K562 (cell line): ENCODE measurements at regions not wholly inside any gene's neighbourhood (a gene's known extent, or its start where the extent isn't known, plus 50 kb on each side); places are given as distances from the start of the nearest gene placed in this dataset.
"Not testable (repeated sequence)": the region's sequence is repeated elsewhere in the genome, so short reads cannot be mapped to it uniquely, and the experiment has no call there.

Source experiments
- ATAC-seq: fragments of 200-7000 bp; cut with Tn5 transposase; 3 replicates; pipeline ENCODE4 v1.9.1; 2020; ENCODE audit warnings: moderate library complexity
- BruUV-seq: library from RNA; stranded (reverse); fragments of 400-500 nt; replicated peaks from 2 replicates; lab custom pipeline; 2021; lab: Mats Ljungman, UMichigan
- CTCF ChIA-PET: fragments of 300-600 bp; formaldehyde crosslinking; extraction: SDS; loops from one replicate; lab custom pipeline; 2021; ENCODE audit warnings: low intra/inter-chr PET ratio; lab: Yijun Ruan, JAX
- POLR2A ChIA-PET: fragments of 300-600, 350-650 bp; sonication (Branson Sonifier 250); formaldehyde crosslinking; extraction: SDS; loops from one replicate; lab custom pipeline; 2021; ENCODE audit warnings: antibody characterized with exemption, inconsistent platforms; lab: Yijun Ruan, JAX
- DNase-seq, 4 experiments: peaks; one replicate each; pipeline versions ENCODE4 v3.0.0 to v3.0.0-alpha.2; 2011 to 2018; ENCODE audit warnings: low spot score in 3 of 4, mixed read lengths in 3 of 4; ENCODE audit errors: extremely low read depth in 1 of 4
- FAIRE-seq: peaks from 2 replicates; lab custom pipeline; 2011; peaks lifted over from hg19 to GRCh38; lab: Jason Lieb, UNC
- H2AFZ ChIP-seq: 2 replicates; pipeline ENCODE4 v1.6.0; 2011; ENCODE audit warnings: low read depth, low read length, control low read depth, inconsistent platforms
- H3K27ac ChIP-seq: fragments of 200-600 bp; 3 replicates; pipeline ENCODE4 v1.8.0; 2011; ENCODE audit warnings: low read depth, mild to moderate bottlenecking, control low read depth, inconsistent platforms, low read length, moderate library complexity, mixed read lengths; ENCODE audit errors: extremely low read depth
- H3K27me3 ChIP-seq, 2 experiments: fragments of 300-600 bp in 1 of 2; 2 replicates in 1 of 2; 3 replicates in 1 of 2; pipeline versions ENCODE4 v1.6.0 to v1.8.0; 2011; ENCODE audit warnings: inconsistent platforms in 2 of 2, low read length in 2 of 2, mild to moderate bottlenecking in 1 of 2, mixed read lengths in 1 of 2, moderate library complexity in 1 of 2; ENCODE audit not compliant: control insufficient read depth in 2 of 2, insufficient read depth in 2 of 2
- H3K36me3 ChIP-seq: fragments of 300-600 bp; 3 replicates; pipeline ENCODE4 v1.8.0; 2011; ENCODE audit warnings: mild to moderate bottlenecking, low read length, inconsistent platforms; ENCODE audit not compliant: control insufficient read depth, insufficient read depth
- H3K4me1 ChIP-seq, 2 experiments: fragments of 200-600 bp in 1 of 2; replicated peaks in 1 of 2; 2 replicates in 1 of 2; 3 replicates in 1 of 2; pipeline versions ENCODE4 v1.5.1 to v1.8.0; 2011; ENCODE audit warnings: inconsistent platforms in 2 of 2, low read length in 2 of 2, mild to moderate bottlenecking in 1 of 2, mixed read lengths in 1 of 2, moderate library complexity in 1 of 2; ENCODE audit not compliant: control insufficient read depth in 2 of 2, insufficient read depth in 2 of 2
- H3K4me2 ChIP-seq: 2 replicates; pipeline ENCODE4 v1.6.1; 2011; ENCODE audit warnings: low read length, control low read depth, inconsistent platforms, mixed read lengths; ENCODE audit not compliant: insufficient read depth
- H3K4me3 ChIP-seq: fragments of 200-600 bp; sonication (generic), shearing (Covaris generic); 2 replicates; pipeline ENCODE4 v1.5.1; 2016; ENCODE audit warnings: control low read depth, inconsistent platforms
- H3K79me2 ChIP-seq: fragments of 200-600 bp; 3 replicates; pipeline ENCODE4 v1.8.0; 2011; ENCODE audit warnings: low read length, inconsistent platforms; ENCODE audit not compliant: control insufficient read depth, insufficient read depth
- H3K9ac ChIP-seq, 2 experiments: 2 replicates each; pipeline versions ENCODE4 v1.6.0 to v1.6.1; 2011; ENCODE audit warnings: low read depth in 2 of 2, low read length in 2 of 2, control low read depth in 1 of 2, inconsistent platforms in 1 of 2, mild to moderate bottlenecking in 1 of 2, mixed read lengths in 1 of 2; ENCODE audit not compliant: insufficient read depth in 1 of 2
- H3K9me1 ChIP-seq: one replicate; pipeline ENCODE4 v1.6.0; 2011; ENCODE audit warnings: inconsistent platforms, mild to moderate bottlenecking, low read length, moderate library complexity; ENCODE audit not compliant: control insufficient read depth, insufficient read depth
- H3K9me3 ChIP-seq: replicated peaks from 2 replicates; pipeline ENCODE4 v1.5.1; 2011; ENCODE audit warnings: low read depth, low read length, inconsistent platforms; ENCODE audit not compliant: control insufficient read depth, insufficient read depth
- H4K20me1 ChIP-seq: replicated peaks from 2 replicates; pipeline ENCODE4 v1.6.1; 2011; ENCODE audit warnings: low read length, inconsistent platforms, mixed read lengths; ENCODE audit not compliant: control insufficient read depth, insufficient read depth
- CREB1 ChIP-seq, 2 experiments: sonication (generic) in 1 of 2; formaldehyde crosslinking in 1 of 2; IDR thresholded peaks; 2 replicates each; pipeline versions ENCODE4 v1.6.1 to v1.8.0; 2012 to 2022; ENCODE audit warnings: inconsistent platforms in 1 of 2, mild to moderate bottlenecking in 1 of 2, missing genetic modification reagents in 1 of 2, moderate library complexity in 1 of 2
- CREM ChIP-seq: IDR thresholded peaks from 2 replicates; pipeline ENCODE4 v1.6.1; 2014; ENCODE audit warnings: antibody characterized with exemption, low read depth
- FOXJ2 ChIP-seq: fragments of 200-800 bp; sonication (Bioruptor generic); IDR thresholded peaks from 2 replicates; pipeline ENCODE4 v1.6.1; 2016; ENCODE audit warnings: missing genetic modification characterization, missing compliant biosample characterization
- KAT2B ChIP-seq: IDR thresholded peaks from one replicate; pipeline ENCODE4 v1.6.1; 2012; ENCODE audit warnings: low read depth, mild to moderate bottlenecking, control low read depth, inconsistent platforms, low read length, moderate library complexity
- MITF ChIP-seq: IDR thresholded peaks from 2 replicates; pipeline ENCODE4 v1.6.1; 2014; ENCODE audit warnings: antibody characterized with exemption
- PRMT5 ChIP-seq: sonication (generic); formaldehyde crosslinking; IDR thresholded peaks from 2 replicates; pipeline ENCODE4 v1.5.0; 2020; ENCODE audit warnings: missing genetic modification reagents
- SAP30 ChIP-seq: fragments of 200-600 bp; sonication (generic); IDR thresholded peaks from 2 replicates; pipeline ENCODE4 v1.6.1; 2012; ENCODE audit warnings: borderline replicate concordance, low read depth, mild to moderate bottlenecking, moderate library complexity, low read length, control low read depth, inconsistent platforms; ENCODE audit not compliant: insufficient read depth, poor library complexity, severe bottlenecking
- SP1 ChIP-seq: sonication (generic); formaldehyde crosslinking; IDR thresholded peaks from 2 replicates; pipeline ENCODE4 v1.8.1; 2022; ENCODE audit warnings: mild to moderate bottlenecking, missing genetic modification reagents
- WGBS: fragments of 100-300 bp; shearing (Covaris generic); methylation state at CpG from one replicate; pipeline ENCODE4 v1.1.6; 2016; ENCODE audit warnings: low coverage, mixed read lengths; ENCODE audit not compliant: insufficient coverage; ENCODE audit errors: missing lambda C conversion rate; 5-methylcytosine and 5-hydroxymethylcytosine counted together
- in situ Hi-C: fragments of 300-500 bp; cut with MboI; formaldehyde crosslinking; loops from 4 replicates; pipeline ENCODE4 v1.15.0; 2018; ENCODE audit warnings: inconsistent platforms, mixed read lengths
- intact Hi-C: fragments of 100-400 bp; cut with micrococcal nuclease; formaldehyde crosslinking; loops from 2 replicates; pipeline ENCODE4 v1.14.2; 2022

- no peak for TF ChIP-seq CREB1 (IDR thresholded peaks at IDR 0.05)
- TF ChIP-seq CREB1 (CRISPR knock-in tag; IDR thresholded peaks at IDR 0.05), result no peak
- TF ChIP-seq CREM, result no peak
Observed at GRCh38 chr5:38697013-38697412, 140.6 kb upstream of the LIFR start (continued).

GRCh38 chr5:38705529-38705928 is 140.3 kb upstream of the OSMR start:
- H4K20me1 ChIP-seq, H3K9me3 ChIP-seq, DNase-seq, in situ Hi-C loops, H3K27ac ChIP-seq, H3K27me3 ChIP-seq, POLR2A ChIA-PET, H3K79me2 ChIP-seq, H3K4me1 ChIP-seq, FAIRE-seq, BruUV-seq, H2AFZ ChIP-seq, H3K4me3 ChIP-seq, intact Hi-C loops, ATAC-seq, H3K9me1 ChIP-seq, H3K9ac ChIP-seq, H3K36me3 ChIP-seq, CTCF ChIA-PET, H3K4me2 ChIP-seq: not testable (repeated sequence)
- 1% methylated on average over 4 of the region's 4 CpGs for WGBS

GRCh38 chr5:38706376-38706775 is 139.4 kb upstream of the OSMR start:
- intact Hi-C loops, result no loop called here
- POLR2A ChIA-PET, result interaction anchor here (1.4 kb wide), 1 partner anchor 9 kb away, joined by 5 read pairs; no protein-coding TSS in a partner anchor

More at GRCh38 chr5:38706376-38706775, 139.4 kb upstream of the OSMR start:
- Histone ChIP-seq H3K4me2 (no peak overlapping the region), H3K36me3 (no peaks in the 10 kb centered on the region), H3K27me3 (peaks cover under 1 to 3% of the 10 kb centered on the region in 2 experiments; a peak in 1 of 5 replicates), H3K9me1 (no peaks in the 10 kb centered on the region), H3K4me3 (no peak overlapping the region), H3K27ac (no peak overlapping the region), H3K9ac (no peak overlapping the region), H4K20me1 (no peaks in the 10 kb centered on the region), H2AFZ (no peak overlapping the region)
- ATAC-seq (no peak), DNase-seq (no peak)
- CTCF ChIA-PET, result no interaction called here
- TF ChIP-seq SP1 (CRISPR knock-in tag) (no peak), MITF (no peak), SAP30 (no peak), KAT2B (no peak), FOXJ2 (tag) (no peak), PRMT5 (no peak)
- TF ChIP-seq, all 486 proteins: peak for 0
- BruUV-seq, result no TSS peak
- no peaks in the 10 kb centered on the region for H3K9me3 ChIP-seq
- WGBS, result 3% methylated on average over 3 of the region's 3 CpGs
- no peak for FAIRE-seq
- in situ Hi-C loops, result no loop called here
- H3K4me1 ChIP-seq, result no peaks in the 10 kb centered on the region; a peak in 1 of 5 replicates
- H3K79me2 ChIP-seq, result no peaks in the 10 kb centered on the region
